Pancreas (tissue), 10 donors: ENCODE measurements at regions not wholly inside any gene's neighbourhood (a gene's known extent, or its start where the extent isn't known, plus 50 kb on each side); places are given as distances from the start of the nearest gene placed in this dataset.

ENCODE experiments used
- ATAC-seq, 4 donors: fragments of 200-7000 bp; cut with Tn5 transposase; one replicate each; pipeline versions ENCODE4 v1.8.0 to v1.9.1; 2020; ENCODE audit warnings: mild to moderate bottlenecking in 4 of 4, moderate library complexity in 4 of 4
- DNase-seq, 6 donors: peaks; one replicate each; pipeline ENCODE4 v3.0.0-alpha.2; 2020
- FAIRE-seq: peaks from 2 replicates; lab custom pipeline; 2012; peaks lifted over from hg19 to GRCh38; lab: Jason Lieb, UNC
- H3K27ac ChIP-seq, 4 donors: fragments of 200-600 bp; sonication (generic); 1 replicate in 3 of 4; 2 replicates in 1 of 4; pipeline versions ENCODE4 v1.5.0 to v1.8.0; 2020
- H3K27me3 ChIP-seq, 4 donors: fragments of 200-600 bp; one replicate each; pipeline ENCODE4 v1.8.0; 2021
- H3K36me3 ChIP-seq, 3 donors: fragments of 200-600 bp; sonication (generic) in 1 of 3; one replicate each; pipeline versions ENCODE4 v1.5.0 to v1.8.0; 2020 to 2021
- H3K4me1 ChIP-seq, 3 donors: fragments of 200-600 bp; one replicate each; pipeline ENCODE4 v1.8.0; 2021
- H3K4me3 ChIP-seq, 4 donors: fragments of 200-600 bp; sonication (generic) in 2 of 4; one replicate each; pipeline versions ENCODE4 v1.5.0 to v1.8.0; 2020 to 2021
- H3K9me3 ChIP-seq, 4 donors: fragments of 200-600 bp; one replicate each; pipeline ENCODE4 v1.8.0; 2021
- WGBS, 2 donors: extraction: QIAGEN DNeasy Blood & Tissue Kit; methylation state at CpG; one replicate each; pipeline ENCODE4 v1.1.7; 2013; 5-methylcytosine and 5-hydroxymethylcytosine counted together
- intact Hi-C, 3 donors: fragments of 100-400 bp; cut with DNase I; formaldehyde crosslinking; loops; one replicate each; pipeline versions ENCODE4 v1.11.1 to v1.14.2; 2022
- TF ChIP-seq, protein P1 (sequence below), 4 donors: fragments of 200-600 bp; sonication (generic) in 3 of 4; IDR thresholded peaks; one replicate each; pipeline versions ENCODE4 v1.5.0 to v1.8.0; 2021; ENCODE audit warnings: antibody characterized with exemption in 4 of 4
- donor health status: healthy with polysubstance abuse.
- donor health status: DM: no; HTN: no; CAD: no; lungs with moderate emphysema.
- donor health status: DM: no; HTN: no; CAD: no.
- donor health status: control.
- donor health status: control.
- donor health status: Bipolar disorder and iron deficiency.
- donor health status: DM: yes; HTN: yes; CAD: no.
- donor health status: DM: no; HTN: no; CAD: no.
- donor health status: DM: no; HTN: no; CAD: no.
- donor health status: DM: yes; HTN: yes; CAD: no.

- Histone ChIP-seq H3K36me3 (no peaks in the 10 kb centered on the region), H3K27me3 (no peaks in the 10 kb centered on the region), H3K4me1 (peaks cover 0 to 13% (median 9%) of the 10 kb centered on the region in 3 donors), H3K4me3 (no peak overlapping the region), H3K27ac (no peak overlapping the region), H3K9me3 (no peaks in the 10 kb centered on the region)
- 84 to 88% methylated on average over 3 of the region's 3 CpGs for WGBS, 2 donors
- TF ChIP-seq, protein P1, sequence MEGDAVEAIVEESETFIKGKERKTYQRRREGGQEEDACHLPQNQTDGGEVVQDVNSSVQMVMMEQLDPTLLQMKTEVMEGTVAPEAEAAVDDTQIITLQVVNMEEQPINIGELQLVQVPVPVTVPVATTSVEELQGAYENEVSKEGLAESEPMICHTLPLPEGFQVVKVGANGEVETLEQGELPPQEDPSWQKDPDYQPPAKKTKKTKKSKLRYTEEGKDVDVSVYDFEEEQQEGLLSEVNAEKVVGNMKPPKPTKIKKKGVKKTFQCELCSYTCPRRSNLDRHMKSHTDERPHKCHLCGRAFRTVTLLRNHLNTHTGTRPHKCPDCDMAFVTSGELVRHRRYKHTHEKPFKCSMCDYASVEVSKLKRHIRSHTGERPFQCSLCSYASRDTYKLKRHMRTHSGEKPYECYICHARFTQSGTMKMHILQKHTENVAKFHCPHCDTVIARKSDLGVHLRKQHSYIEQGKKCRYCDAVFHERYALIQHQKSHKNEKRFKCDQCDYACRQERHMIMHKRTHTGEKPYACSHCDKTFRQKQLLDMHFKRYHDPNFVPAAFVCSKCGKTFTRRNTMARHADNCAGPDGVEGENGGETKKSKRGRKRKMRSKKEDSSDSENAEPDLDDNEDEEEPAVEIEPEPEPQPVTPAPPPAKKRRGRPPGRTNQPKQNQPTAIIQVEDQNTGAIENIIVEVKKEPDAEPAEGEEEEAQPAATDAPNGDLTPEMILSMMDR (IDR thresholded peaks at IDR 0.05), result no peak
- ATAC-seq (no peak), DNase-seq (no peak), FAIRE-seq (no peak)
- intact Hi-C loops, result no loop called here
These were observed 113.0 kb downstream of the DYRK2 start for GRCh38 chr12:67761566-67761965.

DNA sequence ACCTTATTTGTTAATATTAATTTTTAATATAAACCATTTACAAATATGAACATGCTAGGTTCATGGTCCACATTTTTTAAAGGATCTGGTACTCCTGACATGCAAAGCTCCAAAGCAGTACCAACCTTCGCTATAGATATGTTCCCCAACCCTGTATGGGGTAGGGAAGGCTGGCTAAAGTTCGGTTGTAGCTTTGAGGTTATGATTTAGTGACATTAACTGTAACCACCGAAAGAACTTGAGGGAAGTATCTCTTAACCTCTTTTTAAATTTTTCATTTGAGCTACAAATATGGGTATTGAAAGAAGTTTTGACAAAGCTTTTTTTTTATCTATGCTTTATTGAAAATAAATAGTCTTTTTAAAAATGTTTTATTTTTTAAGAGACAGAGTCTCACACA is 115.5 kb downstream of the DYRK2 start:
- FAIRE-seq, result no peak
- 87 to 95% methylated on average over 3 of the region's 3 CpGs for WGBS, 2 donors

DNA sequence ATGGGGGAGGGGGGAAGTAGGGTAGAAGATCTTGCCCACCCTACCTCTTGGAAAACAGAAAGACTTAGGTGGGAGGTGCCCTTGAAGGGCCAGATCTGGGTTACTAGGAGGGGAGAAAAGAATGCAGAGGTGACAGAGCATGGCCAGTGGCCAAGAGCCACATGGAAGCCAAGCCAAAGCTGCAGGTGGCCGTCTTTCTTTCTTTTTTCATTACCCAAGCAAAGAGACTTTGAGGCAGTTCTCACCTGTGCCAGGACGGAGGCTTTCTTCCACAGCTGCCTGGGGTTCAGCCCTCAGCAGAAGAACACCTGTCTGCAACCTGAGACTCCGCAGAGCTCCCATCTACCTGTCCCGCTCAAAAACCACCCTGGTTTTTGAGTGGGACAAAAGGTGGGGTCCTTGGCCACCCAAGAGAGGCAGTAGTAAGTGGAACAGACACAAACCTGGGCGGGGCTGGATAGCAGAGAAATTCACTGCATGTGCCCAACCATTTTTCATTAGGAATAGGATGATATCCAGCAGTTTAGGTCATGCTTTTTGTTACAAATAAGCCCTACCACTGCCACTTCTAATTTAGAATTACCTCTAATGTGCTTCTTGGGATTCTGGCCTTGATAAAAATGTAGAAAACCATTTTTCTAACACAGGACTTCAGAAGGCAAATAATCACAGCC is 116.5 kb downstream of the DYRK2 start:
- Histone ChIP-seq H3K27ac (no peak overlapping the region), H3K4me3 (no peak overlapping the region), H3K27me3 (no peaks in the 10 kb centered on the region), H3K9me3 (no peaks in the 10 kb centered on the region), H3K4me1 (peaks cover 0 to 13% (median 9%) of the 10 kb centered on the region in 3 donors), H3K36me3 (no peaks in the 10 kb centered on the region)
- DNase-seq, result peak; percentile 53 to 74 (median 69)
- FAIRE-seq, result no peak
- ATAC-seq, result peak; percentile 81 to 96 (median 92)
- intact Hi-C loops, result no loop called here
- TF ChIP-seq, protein P1 (IDR thresholded peaks at IDR 0.05), result no peak
- WGBS, 2 donors, result 30 to 44% methylated on average over 5 of the region's 5 CpGs

More for the DNA sequence above, 115.5 kb downstream of the DYRK2 start:
- Histone ChIP-seq H3K36me3 (no peaks in the 10 kb centered on the region), H3K4me1 (peaks cover 0 to 13% (median 9%) of the 10 kb centered on the region in 3 donors), H3K4me3 (no peak overlapping the region), H3K27ac (no peak overlapping the region), H3K27me3 (no peaks in the 10 kb centered on the region), H3K9me3 (no peaks in the 10 kb centered on the region)
- intact Hi-C loops, result no loop called here
- TF ChIP-seq, protein P1 (IDR thresholded peaks at IDR 0.05), result no peak
- no peak for ATAC-seq
- no peak for DNase-seq

DNA sequence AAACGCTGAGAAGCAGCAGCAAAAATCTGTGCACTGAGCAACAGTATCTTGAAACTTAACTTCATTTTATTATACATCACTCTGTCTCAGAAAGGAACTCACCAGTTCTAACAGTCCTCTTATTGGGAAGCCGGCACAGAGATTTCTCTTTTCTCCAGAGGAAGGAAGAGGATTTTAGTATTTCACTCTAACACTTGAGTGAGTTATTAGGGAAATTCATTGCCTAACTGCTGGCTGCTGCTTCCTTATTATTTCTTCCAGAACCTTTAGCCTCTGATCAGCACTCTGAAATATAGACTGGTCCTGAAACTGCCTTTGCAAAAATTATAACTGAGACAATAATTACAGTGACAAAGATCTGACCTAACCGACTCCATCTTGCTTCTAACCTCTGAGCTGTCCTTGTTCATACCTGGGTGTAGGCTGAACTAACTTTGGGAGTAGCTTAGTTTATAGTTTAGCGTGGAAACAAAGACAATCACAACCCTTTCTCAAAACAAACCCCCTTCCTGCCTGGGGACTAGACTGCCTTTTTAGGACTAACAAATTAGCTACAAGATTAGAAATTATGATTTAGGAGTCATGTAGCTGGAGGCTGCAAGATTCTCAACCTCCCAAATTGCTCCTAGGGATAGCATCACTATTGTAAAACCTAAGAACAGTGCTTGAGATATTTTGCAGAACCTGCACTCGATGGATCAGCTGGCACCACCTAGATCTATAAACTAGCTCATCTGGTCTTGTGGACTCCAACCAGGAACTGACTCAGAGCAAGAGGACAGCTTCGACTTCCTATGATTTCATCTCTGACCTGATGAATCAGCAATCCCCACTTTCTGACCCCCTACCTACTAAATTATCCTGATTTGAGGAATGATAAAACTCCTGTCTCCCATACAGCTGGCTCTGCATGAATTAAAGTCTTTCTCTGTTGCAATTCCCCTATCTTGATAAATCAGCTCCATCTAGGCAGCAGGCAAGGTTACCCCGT is 117.5 kb downstream of the DYRK2 start:
- Histone ChIP-seq H3K27ac (no peak overlapping the region), H3K4me1 (peaks cover 0 to 13% (median 9%) of the 10 kb centered on the region in 3 donors), H3K4me3 (no peak overlapping the region), H3K27me3 (no peaks in the 10 kb centered on the region), H3K9me3 (no peaks in the 10 kb centered on the region), H3K36me3 (no peaks in the 10 kb centered on the region)
- intact Hi-C loops, result no loop called here
- FAIRE-seq, result no peak
- DNase-seq, result no peak
- ATAC-seq, result peak; percentile 26 to 63 (median 34)
- TF ChIP-seq, protein P1 (IDR thresholded peaks at IDR 0.05), result no peak
- 64 to 69% methylated on average over 7 of the region's 7 CpGs for WGBS, 2 donors
